Right atrium auricular region (tissue), 2 donors: ENCODE measurements at regions not wholly inside any gene's neighbourhood (a gene's known extent, or its start where the extent isn't known, plus 50 kb on each side); places are given as distances from the start of the nearest gene placed in this dataset.
A peak's percentile ranks its signal among the peaks of the same experiment; 100 is the strongest.

Experiments
- DNase-seq: peaks from one replicate; pipeline ENCODE4 v3.0.0-alpha.2; 2019; ENCODE audit warnings: low spot score
- H3K27ac ChIP-seq, 2 donors: fragments of 200-600 bp; sonication (generic); 1 replicate in 1 of 2; 2 replicates in 1 of 2; pipeline ENCODE4 v1.5.1; 2016 to 2019
- H3K27me3 ChIP-seq, 2 donors: fragments of 200-600 bp; sonication (generic); one replicate each; pipeline versions ENCODE4 v1.5.1 to v1.6.0; 2017 to 2019
- H3K36me3 ChIP-seq: fragments of 200-600 bp; sonication (generic); one replicate; pipeline ENCODE4 v1.5.1; 2016
- H3K4me1 ChIP-seq, 2 donors: fragments of 200-600 bp; sonication (generic); one replicate each; pipeline versions ENCODE4 v1.5.1 to v1.6.0; 2017 to 2019
- H3K4me3 ChIP-seq, 2 donors: fragments of 200-600 bp; sonication (generic); 1 replicate in 1 of 2; 2 replicates in 1 of 2; pipeline ENCODE4 v1.5.1; 2017 to 2019; ENCODE audit warnings: mild to moderate bottlenecking in 1 of 2, moderate library complexity in 1 of 2
- H3K9me3 ChIP-seq, 2 donors: fragments of 200-600 bp; sonication (generic); one replicate each; pipeline ENCODE4 v1.5.1; 2019
- CTCF ChIP-seq, 2 donors: fragments of 200-600 bp; sonication (generic); IDR thresholded peaks; one replicate each; pipeline ENCODE4 v1.5.1; 2019; ENCODE audit warnings: antibody characterized with exemption in 2 of 2

- Histone ChIP-seq H3K9me3 (no peaks in the 10 kb centered on the region), H3K36me3 (no peaks in the 10 kb centered on the region), H3K27ac (no peak overlapping the region), H3K27me3 (no peaks in the 10 kb centered on the region), H3K4me3 (no peak overlapping the region), H3K4me1 (no peaks in the 10 kb centered on the region)
- DNase-seq: no peak
- no peak for TF ChIP-seq CTCF (IDR thresholded peaks at IDR 0.05)
These were observed 57.7 kb upstream of the FERMT1 start for GRCh38 chr20:6180531-6180930.

- peak in 1 of 2 donors; percentile 61 for TF ChIP-seq CTCF (IDR thresholded peaks at IDR 0.05)
- no peak for DNase-seq
These were observed 55.7 kb upstream of the FERMT1 start for GRCh38 chr20:6178537-6178936.

DNA sequence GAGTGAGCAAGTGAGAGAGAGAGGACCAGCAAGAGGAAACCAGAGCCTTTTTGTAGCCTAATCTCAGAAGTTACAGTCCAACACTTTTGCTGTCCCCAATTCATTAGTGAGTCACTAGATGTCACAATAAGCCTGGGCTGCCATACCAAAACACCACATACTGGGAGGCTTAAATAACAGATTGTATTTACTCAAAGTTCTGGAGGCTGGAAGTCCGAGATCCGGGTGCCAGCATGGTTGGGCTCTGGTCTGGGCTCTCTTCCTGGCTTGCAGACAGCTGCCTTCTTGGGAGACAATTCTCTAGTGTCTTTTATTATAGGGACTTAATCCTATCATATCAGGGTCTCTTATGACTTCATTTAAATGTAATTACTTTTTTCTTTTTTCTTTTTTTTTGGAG, 50.7 kb upstream of the FERMT1 start:
- Histone ChIP-seq H3K4me3 (no peak overlapping the region), H3K36me3 (no peaks in the 10 kb centered on the region), H3K9me3 (peaks cover 0 to 12% of the 10 kb centered on the region in 2 donors), H3K27me3 (no peaks in the 10 kb centered on the region), H3K27ac (no peak overlapping the region), H3K4me1 (no peaks in the 10 kb centered on the region)
- no peak for TF ChIP-seq CTCF (IDR thresholded peaks at IDR 0.05)
- no peak for DNase-seq

More at GRCh38 chr20:6178537-6178936, 55.7 kb upstream of the FERMT1 start:
- H3K4me3 ChIP-seq: no peak overlapping the region
- no peaks in the 10 kb centered on the region for H3K36me3 ChIP-seq
- H3K27ac ChIP-seq: no peak overlapping the region
- no peaks in the 10 kb centered on the region for H3K9me3 ChIP-seq
- no peaks in the 10 kb centered on the region for H3K27me3 ChIP-seq
- no peaks in the 10 kb centered on the region for H3K4me1 ChIP-seq
